HepG2 (cell line): ENCODE measurements at regions not wholly inside any gene's neighbourhood (a gene's known extent, or its start where the extent isn't known, plus 50 kb on each side); places are given as distances from the start of the nearest gene placed in this dataset.

Experiments used
- ATAC-seq: fragments of 200-7000 bp; cut with Tn5 transposase; 3 replicates; pipeline ENCODE4 v1.9.1; 2020; ENCODE audit warnings: mild to moderate bottlenecking, moderate library complexity
- BruUV-seq: library from RNA; stranded (reverse); fragments of 400-500 nt; replicated peaks from 2 replicates; lab custom pipeline; 2021; lab: Mats Ljungman, UMichigan
- CTCF ChIA-PET: fragments of 300-600 bp; formaldehyde crosslinking; extraction: SDS; loops from one replicate; lab custom pipeline; 2021; ENCODE audit warnings: low total read pairs, inconsistent platforms, low intra/inter-chr PET ratio; lab: Yijun Ruan, JAX
- POLR2A ChIA-PET: fragments of 350-600 bp; sonication (Branson Sonifier 250); formaldehyde crosslinking; loops from one replicate; lab custom pipeline; 2020; ENCODE audit warnings: antibody characterized with exemption, inconsistent platforms; lab: Yijun Ruan, JAX
- DNase-seq: peaks from one replicate; pipeline ENCODE4 v3.0.0-alpha.2; 2015; ENCODE audit warnings: low spot score
- FAIRE-seq: peaks from 3 replicates; lab custom pipeline; 2011; peaks lifted over from hg19 to GRCh38; lab: Jason Lieb, UNC
- H2AFZ ChIP-seq: one replicate; pipeline ENCODE4 v1.6.1; 2011; ENCODE audit warnings: low read length, inconsistent platforms
- H3K27ac ChIP-seq: fragments of 300-600 bp; 3 replicates; pipeline ENCODE4 v1.8.0; 2011; ENCODE audit warnings: mixed run types, mild to moderate bottlenecking, mixed read lengths, low read length, inconsistent platforms; ENCODE audit not compliant: insufficient read depth; ENCODE audit errors: extremely low read length
- H3K27me3 ChIP-seq, 2 experiments: fragments of 200-600 bp in 1 of 2; 2 replicates in 1 of 2; 3 replicates in 1 of 2; pipeline versions ENCODE4 v1.6.0 to v1.8.0; 2011; ENCODE audit warnings: low read length in 2 of 2, mild to moderate bottlenecking in 2 of 2, moderate library complexity in 2 of 2, inconsistent platforms in 1 of 2; ENCODE audit not compliant: insufficient read depth in 2 of 2, control insufficient read depth in 1 of 2
- H3K36me3 ChIP-seq, 2 experiments: fragments of 200-600 bp in 1 of 2; replicated peaks in 1 of 2; 2 replicates in 1 of 2; 3 replicates in 1 of 2; pipeline versions ENCODE4 v1.5.1 to v1.8.0; 2011; ENCODE audit warnings: low read length in 2 of 2, inconsistent platforms in 1 of 2; ENCODE audit not compliant: insufficient read depth in 2 of 2, control insufficient read depth in 1 of 2
- H3K4me1 ChIP-seq: 2 replicates; pipeline ENCODE4 v1.5.1; 2012; ENCODE audit warnings: low read length, inconsistent platforms; ENCODE audit not compliant: insufficient read depth
- H3K4me2 ChIP-seq: 2 replicates; pipeline ENCODE4 v1.6.0; 2011; ENCODE audit warnings: low read depth, low read length, inconsistent platforms
- H3K4me3 ChIP-seq, 3 experiments: fragments of 200-600 bp in 1 of 3; sonication (generic), shearing (Covaris generic) in 1 of 3; replicated peaks in 1 of 3; 2 replicates each; pipeline ENCODE4 v1.5.1; 2011 to 2016; ENCODE audit warnings: low read length in 3 of 3, inconsistent platforms in 2 of 3, low read depth in 2 of 3, mild to moderate bottlenecking in 2 of 3, control low read depth in 1 of 3, mixed read lengths in 1 of 3; ENCODE audit not compliant: insufficient read depth in 1 of 3
- H3K79me2 ChIP-seq: one replicate; pipeline ENCODE4 v1.6.1; 2011; ENCODE audit warnings: low read length, inconsistent platforms; ENCODE audit not compliant: insufficient read depth
- H3K9ac ChIP-seq: 2 replicates; pipeline ENCODE4 v1.6.0; 2011; ENCODE audit warnings: mild to moderate bottlenecking, low read depth, low read length, inconsistent platforms; ENCODE audit not compliant: insufficient read depth
- H3K9me3 ChIP-seq: 2 replicates; pipeline ENCODE4 v1.5.1; 2012; ENCODE audit warnings: mild to moderate bottlenecking, low read length
- H4K20me1 ChIP-seq: 2 replicates; pipeline ENCODE4 v1.6.0; 2011; ENCODE audit warnings: inconsistent platforms, mild to moderate bottlenecking, low read length, moderate library complexity; ENCODE audit not compliant: insufficient read depth
- CEBPZ ChIP-seq: IDR thresholded peaks from 2 replicates; pipeline ENCODE4 v1.6.1; 2012; ENCODE audit warnings: low read length, improper control_type of control experiment
- MTA1 ChIP-seq: sonication (generic); formaldehyde crosslinking; IDR thresholded peaks from 2 replicates; pipeline ENCODE4 v1.4.0; 2020; ENCODE audit warnings: missing genetic modification reagents, mild to moderate bottlenecking, borderline replicate concordance
- THYN1 ChIP-seq: sonication (generic); formaldehyde crosslinking; IDR thresholded peaks from 2 replicates; pipeline ENCODE4 v1.8.1; 2023; ENCODE audit warnings: low read depth, mild to moderate bottlenecking, moderate library complexity, missing genetic modification reagents, borderline replicate concordance
- ZFP36L1 ChIP-seq: sonication (generic); formaldehyde crosslinking; IDR thresholded peaks from 2 replicates; pipeline ENCODE4 v1.8.0; 2022; ENCODE audit warnings: mild to moderate bottlenecking, missing genetic modification reagents, moderate library complexity
- ZNF207 ChIP-seq: fragments of 450-650 bp; IDR thresholded peaks from 2 replicates; pipeline ENCODE4 v1.6.1; 2016; ENCODE audit warnings: antibody characterized with exemption, borderline replicate concordance
- ZNF775 ChIP-seq: sonication (generic); formaldehyde crosslinking; IDR thresholded peaks from 2 replicates; pipeline ENCODE4 v1.4.0; 2020; ENCODE audit warnings: missing genetic modification reagents, mild to moderate bottlenecking, moderate library complexity, borderline replicate concordance
- WGBS: methylation state at CpG from one replicate; pipeline ENCODE4 v1.1.6; 2017; ENCODE audit warnings: low lambda C conversion rate; 5-methylcytosine and 5-hydroxymethylcytosine counted together
- in situ Hi-C: cut with HindIII; loops from 2 replicates; pipeline ENCODE4 v1.10.0; 2017; ENCODE audit warnings: low pct_unique_long_range_greater_than_20kb; ENCODE audit not compliant: extremely low pct_ligation_motif_present
- intact Hi-C: fragments of 100-400 bp; cut with micrococcal nuclease; formaldehyde crosslinking; loops from one replicate; pipeline ENCODE4 v1.10.0; 2022; ENCODE audit not compliant: unreplicated experiment

GRCh38 chr6:6715465-6715864, 126.9 kb downstream of the LY86 start:
- no peaks in the 10 kb centered on the region for H3K36me3 ChIP-seq
- H3K4me1 ChIP-seq = peaks cover 17% of the 10 kb centered on the region
- WGBS = 12% methylated on average over 3 of the region's 3 CpGs
- intact Hi-C loops = no loop called here
- H3K9me3 ChIP-seq = no peaks in the 10 kb centered on the region
- POLR2A ChIA-PET = no interaction called here
- no peak for DNase-seq
- no peak for TF ChIP-seq ZNF775
- TF ChIP-seq ZNF207 = no peak
- TF ChIP-seq ZFP36L1 (CRISPR knock-in tag) = no peak
- no peak for TF ChIP-seq THYN1 (CRISPR knock-in tag)
- no peak for TF ChIP-seq MTA1 (CRISPR knock-in tag)
- TF ChIP-seq CEBPZ = no peak
- TF ChIP-seq, all 625 proteins: peak for 0
- Histone ChIP-seq H3K9ac (no peak overlapping the region), H4K20me1 (no peaks in the 10 kb centered on the region), H3K27me3 (peaks cover 6 to 42% of the 10 kb centered on the region in 2 experiments; a peak in 4 of 5 replicates), H2AFZ (no peak overlapping the region), H3K27ac (no peak overlapping the region), H3K4me3 (no peak overlapping the region), H3K4me2 (no peak overlapping the region), H3K79me2 (no peaks in the 10 kb centered on the region)
- FAIRE-seq (no peak), ATAC-seq (no peak)
- in situ Hi-C loops = no loop called here
- no TSS peak for BruUV-seq
- CTCF ChIA-PET = no interaction called here
